HCT116 (cell line): ENCODE measurements at regions not wholly inside any gene's neighbourhood (a gene's known extent, or its start where the extent isn't known, plus 50 kb on each side); places are given as distances from the start of the nearest gene placed in this dataset.

ENCODE experiments used
- RAD21 ChIP-seq: IDR thresholded peaks from 2 replicates; pipeline ENCODE4 v1.6.1; 2012; ENCODE audit warnings: low read depth, mild to moderate bottlenecking
- TF ChIP-seq, protein P1 (sequence below), 3 experiments: fragments of 200-600 bp in 1 of 3; sonication (generic) in 1 of 3; IDR thresholded peaks in 2 of 3; conservative IDR thresholded peaks in 1 of 3; 2 replicates each; pipeline ENCODE4 v1.5.1; 2012 to 2017; ENCODE audit warnings: low read depth in 2 of 3, low read length in 2 of 3, antibody characterized with exemption in 1 of 3, borderline replicate concordance in 1 of 3, control low read depth in 1 of 3, mild to moderate bottlenecking in 1 of 3, mixed read lengths in 1 of 3, mixed run types in 1 of 3, moderate library complexity in 1 of 3; ENCODE audit not compliant: insufficient read depth in 1 of 3
- TF ChIP-seq, protein P2 (sequence below): IDR thresholded peaks from 2 replicates; pipeline ENCODE4 v1.6.1; 2012

DNA sequence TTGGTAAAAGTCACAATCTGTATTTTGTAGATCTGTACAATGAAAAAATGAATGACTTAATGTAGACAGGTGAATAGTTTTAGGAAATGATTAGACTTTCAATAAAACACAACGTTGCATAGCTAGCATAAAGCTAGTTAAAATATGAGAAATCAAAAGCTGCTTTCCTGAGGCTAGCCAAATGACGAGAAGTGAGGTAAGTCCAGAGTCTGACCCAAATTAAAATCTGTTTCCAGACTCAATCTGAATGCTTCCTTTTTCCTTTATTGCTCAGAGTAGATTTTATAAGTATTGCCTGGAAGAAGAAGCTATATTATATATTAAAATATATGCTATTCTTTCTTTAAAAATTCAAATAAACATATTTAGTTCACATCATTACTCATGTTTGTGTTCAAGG, 615.4 kb downstream of the CD109 start:
- TF ChIP-seq, protein P1, sequence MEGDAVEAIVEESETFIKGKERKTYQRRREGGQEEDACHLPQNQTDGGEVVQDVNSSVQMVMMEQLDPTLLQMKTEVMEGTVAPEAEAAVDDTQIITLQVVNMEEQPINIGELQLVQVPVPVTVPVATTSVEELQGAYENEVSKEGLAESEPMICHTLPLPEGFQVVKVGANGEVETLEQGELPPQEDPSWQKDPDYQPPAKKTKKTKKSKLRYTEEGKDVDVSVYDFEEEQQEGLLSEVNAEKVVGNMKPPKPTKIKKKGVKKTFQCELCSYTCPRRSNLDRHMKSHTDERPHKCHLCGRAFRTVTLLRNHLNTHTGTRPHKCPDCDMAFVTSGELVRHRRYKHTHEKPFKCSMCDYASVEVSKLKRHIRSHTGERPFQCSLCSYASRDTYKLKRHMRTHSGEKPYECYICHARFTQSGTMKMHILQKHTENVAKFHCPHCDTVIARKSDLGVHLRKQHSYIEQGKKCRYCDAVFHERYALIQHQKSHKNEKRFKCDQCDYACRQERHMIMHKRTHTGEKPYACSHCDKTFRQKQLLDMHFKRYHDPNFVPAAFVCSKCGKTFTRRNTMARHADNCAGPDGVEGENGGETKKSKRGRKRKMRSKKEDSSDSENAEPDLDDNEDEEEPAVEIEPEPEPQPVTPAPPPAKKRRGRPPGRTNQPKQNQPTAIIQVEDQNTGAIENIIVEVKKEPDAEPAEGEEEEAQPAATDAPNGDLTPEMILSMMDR (IDR thresholded peaks at IDR 0.05 in 2 of 3, conservative IDR thresholded peaks at IDR 0.05 in 1 of 3; ENCODE audit: borderline replicate concordance in 1 of 3, insufficient read depth in 1 of 3, low read depth in 2 of 3, low read length in 2 of 3), result no peak
- TF ChIP-seq, protein P2, sequence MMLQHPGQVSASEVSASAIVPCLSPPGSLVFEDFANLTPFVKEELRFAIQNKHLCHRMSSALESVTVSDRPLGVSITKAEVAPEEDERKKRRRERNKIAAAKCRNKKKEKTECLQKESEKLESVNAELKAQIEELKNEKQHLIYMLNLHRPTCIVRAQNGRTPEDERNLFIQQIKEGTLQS, result no peak
- TF ChIP-seq RAD21, result no peak
